Activated CD4-positive, alpha-beta memory T cell treated with anti-CD3 and anti-CD28 coated beads, Interleukin-2, amount 10 ng/mL, durations not matched to agents 7 days and 5 days (primary cell): ENCODE measurements at regions not wholly inside any gene's neighbourhood (a gene's known extent, or its start where the extent isn't known, plus 50 kb on each side); places are given as distances from the start of the nearest gene placed in this dataset.

Source experiments
- CTCF ChIA-PET: fragments of 350-600 bp; sonication (Branson Sonifier 250); formaldehyde crosslinking; loops from one replicate; lab custom pipeline; 2021; ENCODE audit warnings: antibody characterized with exemption, inconsistent platforms; lab: Charles Lee
- POLR2A ChIA-PET: fragments of 350-600 bp; sonication (Branson Sonifier 250); formaldehyde crosslinking; loops from one replicate; lab custom pipeline; 2021; ENCODE audit warnings: antibody characterized with exemption; lab: Charles Lee
- DNase-seq: peaks from one replicate; pipeline ENCODE4 v3.0.0-alpha.2; 2020
- H3K27ac Mint-ChIP-seq: one replicate; pipeline ENCODE4 v1.8.0; 2021; ENCODE audit warnings: mild to moderate bottlenecking, mixed read lengths
- H3K27me3 Mint-ChIP-seq: one replicate; pipeline ENCODE4 v1.8.0; 2021; ENCODE audit warnings: mixed read lengths
- H3K36me3 Mint-ChIP-seq: one replicate; pipeline ENCODE4 v1.8.0; 2021; ENCODE audit warnings: low read depth, mixed read lengths
- H3K4me1 Mint-ChIP-seq: one replicate; pipeline ENCODE4 v1.8.0; 2021; ENCODE audit warnings: mixed read lengths
- H3K4me3 Mint-ChIP-seq: one replicate; pipeline ENCODE4 v1.8.0; 2021; ENCODE audit warnings: mild to moderate bottlenecking, mixed read lengths
- H3K9me3 Mint-ChIP-seq: one replicate; pipeline ENCODE4 v1.8.0; 2021; ENCODE audit warnings: mixed read lengths

- DNase-seq: no peak
- POLR2A ChIA-PET: no interaction called here
- Mint-ChIP-seq H3K27me3 (peaks cover 9% of the 10 kb centered on the region), H3K9me3 (no peaks in the 10 kb centered on the region), H3K36me3 (no peaks in the 10 kb centered on the region), H3K4me1 (peaks cover 7% of the 10 kb centered on the region), H3K27ac (no peak overlapping the region), H3K4me3 (no peak overlapping the region)
- CTCF ChIA-PET: no interaction called here
Observed at GRCh38 chr5:96576876-96577275, 85.3 kb upstream of the CAST start.

- Mint-ChIP-seq H3K27ac (no peak overlapping the region), H3K4me3 (no peak overlapping the region), H3K27me3 (peaks cover 9% of the 10 kb centered on the region), H3K4me1 (peaks cover 3% of the 10 kb centered on the region), H3K36me3 (no peaks in the 10 kb centered on the region), H3K9me3 (no peaks in the 10 kb centered on the region)
- ChIA-PET POLR2A (no interaction called here), CTCF (no interaction called here)
- no peak for DNase-seq
Observed at GRCh38 chr5:96577909-96578308, 84.3 kb upstream of the CAST start.

- Mint-ChIP-seq H3K4me3 (no peak overlapping the region), H3K9me3 (no peaks in the 10 kb centered on the region), H3K36me3 (no peaks in the 10 kb centered on the region), H3K27ac (no peak overlapping the region), H3K4me1 (peaks cover 4% of the 10 kb centered on the region), H3K27me3 (peaks cover 14% of the 10 kb centered on the region)
- ChIA-PET POLR2A (no interaction called here), CTCF (no interaction called here)
- no peak for DNase-seq
Observed at GRCh38 chr5:96579711-96580110, 82.5 kb upstream of the CAST start.

- no peak overlapping the region for H3K4me3 Mint-ChIP-seq
- H3K36me3 Mint-ChIP-seq: no peaks in the 10 kb centered on the region
- peaks cover 8% of the 10 kb centered on the region for H3K4me1 Mint-ChIP-seq
- H3K27me3 Mint-ChIP-seq: peaks cover 24% of the 10 kb centered on the region
- H3K9me3 Mint-ChIP-seq: no peaks in the 10 kb centered on the region
- ChIA-PET CTCF (no interaction called here), POLR2A (no interaction called here)
- no peak overlapping the region for H3K27ac Mint-ChIP-seq
- no peak for DNase-seq
Observed at GRCh38 chr5:96582343-96582742, 79.8 kb upstream of the CAST start.

GRCh38 chr5:96584712-96585111 lies 77.5 kb upstream of the CAST start:
- no peaks in the 10 kb centered on the region for H3K36me3 Mint-ChIP-seq
- CTCF ChIA-PET: interaction anchor here (2.2 kb wide), 1 partner anchor 10 kb away, joined by 11 read pairs; no protein-coding TSS in a partner anchor
- H3K9me3 Mint-ChIP-seq: no peaks in the 10 kb centered on the region
- DNase-seq: no peak
- no peak overlapping the region for H3K4me3 Mint-ChIP-seq
- no peak overlapping the region for H3K27ac Mint-ChIP-seq
- peaks cover 27% of the 10 kb centered on the region for H3K27me3 Mint-ChIP-seq
- H3K4me1 Mint-ChIP-seq: peaks cover 8% of the 10 kb centered on the region
- POLR2A ChIA-PET: no interaction called here

- Mint-ChIP-seq H3K9me3 (no peaks in the 10 kb centered on the region), H3K4me1 (peaks cover 8% of the 10 kb centered on the region), H3K36me3 (no peaks in the 10 kb centered on the region), H3K27ac (no peak overlapping the region), H3K4me3 (no peak overlapping the region), H3K27me3 (peaks cover 36% of the 10 kb centered on the region)
- DNase-seq: no peak
- POLR2A ChIA-PET: no interaction called here
- CTCF ChIA-PET: interaction anchor here (1.2 to 4.6 kb wide), 2 partner anchors 11 to 13 kb away, joined by 3 to 29 read pairs; no protein-coding TSS in a partner anchor
Observed at GRCh38 chr5:96588539-96588938, 73.6 kb upstream of the CAST start.

GRCh38 chr5:96590796-96591195 lies 71.4 kb upstream of the CAST start:
- no peak for DNase-seq
- POLR2A ChIA-PET: no interaction called here
- Mint-ChIP-seq H3K4me3 (no peak overlapping the region), H3K27me3 (peaks cover 35% of the 10 kb centered on the region), H3K27ac (no peak overlapping the region), H3K4me1 (no peaks in the 10 kb centered on the region), H3K36me3 (no peaks in the 10 kb centered on the region), H3K9me3 (no peaks in the 10 kb centered on the region)
- CTCF ChIA-PET: interaction anchor here (1.0 kb wide), 1 partner anchor 11 kb away, joined by 3 read pairs; no protein-coding TSS in a partner anchor

- Mint-ChIP-seq H3K27me3 (peaks cover 24% of the 10 kb centered on the region), H3K4me3 (no peak overlapping the region), H3K27ac (no peak overlapping the region), H3K9me3 (no peaks in the 10 kb centered on the region), H3K4me1 (peaks cover 1% of the 10 kb centered on the region), H3K36me3 (no peaks in the 10 kb centered on the region)
- ChIA-PET POLR2A (no interaction called here), CTCF (interaction anchor here (0.9 to 11.6 kb wide), 7 partner anchors 10 to 733 kb away, joined by 3 to 90 read pairs (median 5); no protein-coding TSS in a partner anchor)
- no peak for DNase-seq
Observed at GRCh38 chr5:96595300-96596090, 66.7 kb upstream of the CAST start.

GRCh38 chr5:96597438-96598020 lies 64.6 kb upstream of the CAST start:
- Mint-ChIP-seq H3K27ac (no peak overlapping the region), H3K9me3 (no peaks in the 10 kb centered on the region), H3K27me3 (peaks cover 22% of the 10 kb centered on the region), H3K4me1 (peaks cover 1% of the 10 kb centered on the region), H3K36me3 (no peaks in the 10 kb centered on the region), H3K4me3 (no peak overlapping the region)
- no peak for DNase-seq
- POLR2A ChIA-PET: no interaction called here
- CTCF ChIA-PET: interaction anchor here (0.6 to 11.6 kb wide), 3 partner anchors 10 to 252 kb away, joined by 4 to 90 read pairs (median 5); no protein-coding TSS in a partner anchor

GRCh38 chr5:96601200-96601599 lies 61.0 kb upstream of the CAST start:
- H3K27ac Mint-ChIP-seq: no peak overlapping the region
- peaks cover 18% of the 10 kb centered on the region for H3K27me3 Mint-ChIP-seq
- H3K4me3 Mint-ChIP-seq: no peak overlapping the region
- CTCF ChIA-PET: interaction anchor here (0.8 to 11.6 kb wide), 16 partner anchors 9 to 741 kb away, joined by 3 to 90 read pairs (median 7); partner anchors contain the start of gene ELL2
- no peaks in the 10 kb centered on the region for H3K9me3 Mint-ChIP-seq
- H3K36me3 Mint-ChIP-seq: no peaks in the 10 kb centered on the region
- DNase-seq: no peak
- peaks cover 1% of the 10 kb centered on the region for H3K4me1 Mint-ChIP-seq
- POLR2A ChIA-PET: no interaction called here

- H3K4me1 Mint-ChIP-seq: peaks cover 1% of the 10 kb centered on the region
- CTCF ChIA-PET: interaction anchor here (0.6 to 11.6 kb wide), 20 partner anchors 9 to 742 kb away, joined by 3 to 90 read pairs (median 4); partner anchors contain the start of gene ELL2
- H3K27me3 Mint-ChIP-seq: peaks cover 18% of the 10 kb centered on the region
- POLR2A ChIA-PET: interaction anchor here (1.2 kb wide), 1 partner anchor 72 kb away, joined by 3 read pairs; no protein-coding TSS in a partner anchor
- DNase-seq: peak; percentile 45
- H3K4me3 Mint-ChIP-seq: no peak overlapping the region
- no peaks in the 10 kb centered on the region for H3K9me3 Mint-ChIP-seq
- no peaks in the 10 kb centered on the region for H3K36me3 Mint-ChIP-seq
- no peak overlapping the region for H3K27ac Mint-ChIP-seq
Observed at GRCh38 chr5:96601715-96602244, 60.4 kb upstream of the CAST start.

- Mint-ChIP-seq H3K27ac (no peak overlapping the region), H3K4me3 (no peak overlapping the region), H3K36me3 (no peaks in the 10 kb centered on the region), H3K9me3 (no peaks in the 10 kb centered on the region), H3K4me1 (no peaks in the 10 kb centered on the region), H3K27me3 (peaks cover 16% of the 10 kb centered on the region)
- ChIA-PET CTCF (interaction anchor here (0.9 to 11.6 kb wide), 14 partner anchors 11 to 337 kb away, joined by 3 to 90 read pairs (median 6); no protein-coding TSS in a partner anchor), POLR2A (interaction anchor here (1.2 kb wide), 1 partner anchor 73 kb away, joined by 3 read pairs; no protein-coding TSS in a partner anchor)
- DNase-seq: no peak
Observed at GRCh38 chr5:96602776-96603175, 59.4 kb upstream of the CAST start.
